ENCODE measurements at regions not wholly inside any gene's neighbourhood (a gene's known extent, or its start where the extent isn't known, plus 50 kb on each side); places are given as distances from the start of the nearest gene placed in this dataset.

DNA sequence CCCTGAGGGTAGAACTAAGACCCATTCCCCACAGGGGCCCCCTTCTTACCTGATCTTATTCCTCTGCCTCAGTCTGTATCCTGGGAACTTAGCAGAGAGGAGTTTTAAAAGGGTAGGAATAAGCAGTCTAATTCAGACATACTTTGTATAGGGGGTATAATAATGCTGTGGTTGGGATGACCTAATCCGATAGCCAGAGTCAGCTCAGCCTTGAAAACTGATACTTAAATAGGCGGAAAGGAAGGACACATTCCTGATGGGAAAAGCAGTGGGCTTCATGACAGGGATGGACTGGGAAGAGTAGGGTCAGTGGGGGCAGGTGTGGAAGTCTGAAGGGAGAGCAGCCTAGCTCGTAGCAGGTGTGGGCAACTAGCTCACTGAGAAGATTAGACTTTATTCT is 52.2 kb upstream of the TESK1 start (continued):
- TF ChIP-seq JUN (IDR thresholded peaks at IDR 0.05; ENCODE audit: low read depth, low read length) (no peak), EZH2 (IDR thresholded peaks at IDR 0.05; ENCODE audit: low read depth, low read length, severe bottlenecking) (no peak), PHF8 (conservative IDR thresholded peaks at IDR 0.05; ENCODE audit: low read depth, low read length) (no peak)

Data from H1 (cell line).